HG03521 (cell line): ENCODE measurements at regions not wholly inside any gene's neighbourhood (a gene's known extent, or its start where the extent isn't known, plus 50 kb on each side); places are given as distances from the start of the nearest gene placed in this dataset.

Experiments used
- ATAC-seq: cut with Tn5 transposase; IDR thresholded peaks from one replicate; pipeline ENCODE4 v1.9.1; 2021; ENCODE audit warnings: mild to moderate bottlenecking, moderate library complexity; ENCODE audit not compliant: unreplicated experiment

DNA sequence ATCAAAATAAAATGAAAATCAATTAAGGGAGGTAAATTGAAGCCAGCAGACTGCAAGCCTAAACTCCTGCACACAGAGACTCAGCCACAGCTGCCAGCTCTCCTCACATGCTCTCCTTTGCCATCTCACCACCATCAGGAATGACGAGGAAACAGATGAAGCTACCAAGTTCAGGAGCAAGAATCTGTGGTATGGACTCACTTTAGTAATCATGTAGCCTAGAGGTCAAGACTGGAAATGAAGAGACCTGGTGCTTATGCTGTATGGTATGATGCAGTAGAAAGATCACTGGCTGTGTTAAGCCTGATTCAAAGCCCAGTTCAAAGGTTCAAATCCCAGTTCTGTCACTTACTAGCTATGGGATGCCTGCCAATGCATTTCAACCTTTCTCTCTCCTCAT, 78.9 kb upstream of the CAMK1G start:
- no peak for ATAC-seq

DNA sequence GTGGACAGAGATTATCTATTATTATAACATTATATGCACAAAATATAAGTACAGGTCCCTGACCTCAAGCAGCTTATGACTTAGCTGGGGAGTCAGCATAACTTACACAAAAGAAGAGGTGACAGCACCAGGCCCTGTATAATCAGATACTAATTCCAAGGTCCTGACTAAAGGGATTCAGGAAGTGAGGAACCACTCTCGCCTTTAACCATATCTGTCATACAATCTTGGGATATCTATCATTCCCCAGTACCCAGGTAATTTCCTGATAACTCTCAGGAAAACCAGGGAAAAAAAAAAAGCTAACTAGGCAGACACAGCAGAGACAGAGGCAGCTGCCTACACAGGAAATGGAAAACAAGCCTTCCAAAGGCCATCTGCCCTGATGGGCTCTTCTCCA, 78.5 kb upstream of the CAMK1G start:
- ATAC-seq = no peak

DNA sequence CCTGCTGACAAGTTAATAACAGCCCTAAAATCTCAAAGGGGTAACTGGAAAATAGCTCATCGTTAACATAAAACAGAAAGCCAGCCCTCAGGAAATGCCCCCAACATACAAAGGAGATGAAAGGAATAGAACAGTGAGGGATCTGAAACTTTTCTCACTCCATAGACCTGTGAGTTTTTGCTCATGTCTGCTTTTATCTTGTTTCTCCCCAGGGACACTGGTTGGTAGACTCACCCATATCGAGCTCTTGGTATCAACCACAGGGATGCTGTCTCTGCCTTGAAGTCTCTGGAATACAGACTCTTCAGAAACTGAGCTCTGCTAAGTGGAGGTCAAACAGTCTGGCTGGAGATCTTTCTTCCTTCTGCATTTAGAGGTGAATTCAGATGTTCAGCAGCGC, 77.4 kb upstream of the CAMK1G start:
- ATAC-seq = no peak

DNA sequence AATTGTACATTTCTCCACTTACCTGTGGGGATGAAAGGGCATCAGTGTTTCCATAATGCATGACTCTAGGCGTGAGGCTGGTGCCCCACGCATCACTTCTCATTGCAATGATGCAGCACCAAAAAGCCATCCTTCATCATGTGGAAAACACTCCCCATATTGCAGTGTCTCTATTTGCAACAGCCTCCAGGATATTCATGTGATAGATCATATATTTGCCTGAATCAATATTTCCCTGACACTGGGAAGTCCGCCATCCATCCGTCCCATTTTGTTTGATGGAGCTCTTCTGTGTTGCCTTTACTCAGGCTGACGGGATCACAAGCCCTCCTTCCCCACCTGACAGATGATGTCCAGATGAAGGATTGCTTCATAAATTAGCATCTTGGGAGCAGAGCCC, 74.5 kb upstream of the CAMK1G start:
- ATAC-seq = no peak

DNA sequence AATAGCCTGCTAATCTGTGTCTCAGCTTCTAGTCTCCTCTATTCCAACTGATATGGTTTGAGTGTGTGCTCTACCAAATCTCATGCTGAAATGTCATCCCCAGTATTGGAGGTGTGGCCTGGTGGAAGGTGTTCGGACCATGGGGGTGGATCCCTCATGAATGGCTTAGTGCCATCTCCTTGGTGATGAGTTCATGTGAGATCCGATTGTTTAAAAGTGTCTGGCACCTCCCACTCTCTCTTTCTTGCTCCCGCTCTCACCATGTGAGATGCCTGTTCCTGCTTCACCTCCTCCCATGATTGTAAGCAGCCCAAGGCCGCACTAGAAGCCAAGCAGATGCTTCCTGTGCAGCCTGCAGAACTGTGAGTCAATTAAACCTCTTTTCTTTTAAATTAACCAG, 73.5 kb upstream of the CAMK1G start:
- ATAC-seq = no peak

DNA sequence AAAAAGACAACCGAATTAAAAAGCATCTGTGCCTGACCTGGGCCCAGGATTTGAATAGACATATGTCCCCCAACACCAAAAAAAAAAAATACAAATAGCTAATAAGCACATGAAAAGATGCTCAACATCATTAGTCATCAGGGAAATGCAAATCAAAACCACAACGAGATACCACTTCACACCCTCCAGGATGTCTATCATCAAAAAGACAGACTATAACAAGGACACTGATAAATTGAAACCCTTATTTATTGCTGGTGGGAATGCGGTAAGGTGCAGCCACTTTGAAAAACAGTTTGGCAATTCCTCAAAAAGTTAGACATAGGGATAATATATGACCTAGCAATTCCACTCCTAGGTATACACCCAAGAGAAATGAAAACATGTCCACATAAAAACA, 72.3 kb upstream of the CAMK1G start:
- ATAC-seq = no peak

DNA sequence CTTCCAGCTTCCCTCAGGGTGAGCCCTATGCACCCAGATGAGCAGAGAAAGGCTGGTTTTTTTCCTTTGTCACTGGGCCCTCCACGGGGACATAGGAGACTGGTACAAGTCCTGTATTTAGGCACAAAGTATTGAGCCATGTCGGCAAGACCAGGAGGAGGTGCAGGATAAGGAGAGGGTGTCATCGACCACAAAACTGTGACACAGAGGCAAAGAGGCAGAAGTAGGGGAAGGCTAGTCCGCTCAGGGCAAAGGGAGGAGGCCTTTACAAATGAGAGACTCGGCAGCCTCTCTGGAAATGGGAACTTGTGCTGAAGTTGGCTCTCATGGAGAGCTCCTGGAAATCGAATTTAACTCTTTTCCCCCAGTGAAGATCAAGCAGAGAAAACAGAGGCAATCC, 70.7 kb upstream of the CAMK1G start:
- no peak for ATAC-seq

DNA sequence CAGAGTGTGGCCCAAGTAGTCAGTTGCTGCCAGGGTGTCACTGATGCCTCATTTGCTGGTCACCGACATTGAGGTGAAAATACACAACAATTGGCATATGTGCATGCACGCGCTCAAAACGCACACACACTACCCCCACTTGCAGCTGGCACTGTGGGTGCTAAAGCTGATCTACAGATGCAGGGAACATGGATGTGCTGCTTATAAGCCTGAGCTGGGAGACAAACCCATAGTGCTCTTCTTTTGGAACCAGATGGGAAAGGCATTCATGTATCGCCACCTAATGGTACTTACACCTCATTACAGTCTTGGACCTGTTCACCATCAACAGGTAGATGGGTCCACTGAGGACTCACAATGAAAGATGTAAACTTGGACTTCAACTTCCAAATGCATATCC, 70.3 kb upstream of the CAMK1G start:
- ATAC-seq = no peak

DNA sequence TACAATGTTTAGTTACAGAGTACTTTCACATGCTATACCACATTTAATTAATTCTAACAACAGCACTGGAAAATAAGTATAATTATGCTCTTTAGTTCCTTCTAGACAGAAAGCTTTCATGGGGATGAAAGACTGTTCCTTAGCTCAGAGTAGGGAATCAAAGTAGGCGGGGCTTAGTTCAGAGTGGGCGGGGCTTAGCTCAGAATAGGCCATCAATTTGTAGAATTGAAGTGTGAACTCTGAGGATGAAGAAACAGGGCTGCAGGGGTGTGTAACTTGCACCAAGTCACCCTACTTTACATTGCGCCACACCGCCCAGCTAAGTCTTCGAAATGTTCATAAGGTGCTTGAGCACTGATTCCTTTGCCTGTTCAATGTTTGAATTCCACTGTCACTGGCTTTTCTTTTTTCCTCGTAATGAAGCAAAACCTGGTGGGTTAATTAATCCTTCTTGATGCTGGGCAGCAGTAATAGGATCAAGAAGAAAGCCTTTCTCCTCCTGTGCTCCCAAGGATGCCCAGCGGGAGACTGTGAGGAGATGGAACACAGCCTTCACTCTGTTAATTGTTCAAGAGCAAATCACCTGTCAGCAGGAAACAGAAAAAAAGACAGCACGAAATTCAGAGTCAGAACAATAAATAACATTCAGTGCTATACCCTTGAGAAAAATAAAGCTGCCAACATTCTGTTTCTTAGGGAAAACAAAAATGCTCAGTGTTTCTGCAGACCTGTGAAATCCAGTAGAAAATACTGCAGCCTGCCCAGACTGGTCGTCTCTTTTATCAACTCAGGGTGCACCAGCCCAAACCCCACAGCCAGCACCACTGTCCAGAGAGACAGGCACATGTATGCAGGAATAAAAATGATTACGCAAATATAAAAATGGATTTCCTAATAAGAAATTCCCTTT, 66.5 kb upstream of the CAMK1G start:
- ATAC-seq = no peak

DNA sequence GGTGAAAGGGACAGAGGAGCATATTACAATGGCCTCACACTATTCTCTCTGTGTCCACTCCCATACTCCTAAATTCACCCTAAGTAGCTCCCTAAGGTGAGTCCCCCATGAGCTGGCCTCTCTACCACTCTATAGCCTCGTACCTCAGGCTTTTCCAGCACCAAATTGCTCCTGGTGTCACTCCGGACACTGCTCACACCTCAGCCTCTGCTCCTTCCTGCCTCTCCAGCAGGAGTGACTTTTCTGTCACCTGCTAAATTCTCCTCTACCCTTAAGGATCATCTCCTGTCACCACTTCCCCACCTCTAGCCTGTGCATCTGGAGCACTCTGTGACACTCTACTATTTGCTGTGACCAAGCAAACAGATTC, 65.8 kb upstream of the CAMK1G start:
- ATAC-seq = no peak

DNA sequence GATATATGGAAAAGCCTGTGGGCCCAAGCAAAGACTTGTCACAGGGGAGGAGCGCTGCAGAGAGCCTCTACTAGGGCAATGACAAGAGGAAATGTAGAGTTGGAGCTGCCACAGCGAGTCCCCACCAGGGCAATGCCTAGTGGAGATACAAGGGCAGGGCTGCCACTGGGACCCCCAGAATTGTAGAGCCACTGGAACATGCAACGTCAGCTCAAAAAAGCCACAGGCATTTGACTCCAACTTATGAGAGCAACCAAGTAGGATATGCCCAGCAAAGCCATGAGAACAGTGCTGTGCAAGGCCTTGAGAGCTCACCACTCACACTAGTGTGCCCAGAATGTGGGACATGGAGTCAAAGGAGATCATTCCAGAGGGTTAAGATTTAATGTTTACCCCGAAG, 63.7 kb upstream of the CAMK1G start:
- ATAC-seq = no peak

DNA sequence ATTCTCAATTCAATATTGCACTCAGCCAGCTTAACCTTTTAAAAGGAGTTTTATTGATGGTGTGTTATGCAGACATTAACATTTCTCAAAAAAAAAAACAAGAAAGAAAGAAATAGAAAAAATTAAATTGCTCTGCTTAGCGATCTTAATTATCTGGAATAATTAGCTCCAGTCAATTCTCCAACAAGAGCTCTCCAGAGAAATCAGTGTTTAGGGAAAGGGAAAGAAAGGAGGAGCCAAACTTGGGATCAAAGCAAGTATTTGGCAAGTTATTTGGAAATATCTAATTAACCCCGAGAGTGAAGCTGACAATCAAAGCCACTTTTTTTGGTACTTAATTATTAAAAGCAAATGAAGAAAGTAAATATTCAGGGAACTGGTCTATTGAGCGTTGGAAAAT, 60.7 kb upstream of the CAMK1G start:
- ATAC-seq = no peak

DNA sequence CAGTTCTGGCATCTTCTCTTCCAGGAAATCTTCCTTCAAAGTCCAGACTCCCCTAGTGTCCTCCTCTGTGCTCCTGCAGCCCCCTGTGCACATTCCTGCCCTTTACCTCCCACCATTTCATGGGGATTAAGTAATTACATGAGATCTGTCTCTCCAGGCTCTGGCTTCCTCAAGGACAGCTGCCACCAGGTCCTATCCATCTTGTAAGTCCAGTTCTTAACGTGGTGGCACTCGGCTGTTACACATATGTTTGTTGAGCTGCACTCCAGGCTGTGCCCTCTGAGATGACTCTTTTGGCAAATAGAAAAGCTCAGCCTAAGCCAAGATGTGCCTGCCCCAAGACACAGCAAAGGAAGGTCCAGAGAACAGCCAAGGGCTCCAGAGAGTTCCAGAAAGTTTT, 57.4 kb upstream of the CAMK1G start:
- ATAC-seq = no peak

DNA sequence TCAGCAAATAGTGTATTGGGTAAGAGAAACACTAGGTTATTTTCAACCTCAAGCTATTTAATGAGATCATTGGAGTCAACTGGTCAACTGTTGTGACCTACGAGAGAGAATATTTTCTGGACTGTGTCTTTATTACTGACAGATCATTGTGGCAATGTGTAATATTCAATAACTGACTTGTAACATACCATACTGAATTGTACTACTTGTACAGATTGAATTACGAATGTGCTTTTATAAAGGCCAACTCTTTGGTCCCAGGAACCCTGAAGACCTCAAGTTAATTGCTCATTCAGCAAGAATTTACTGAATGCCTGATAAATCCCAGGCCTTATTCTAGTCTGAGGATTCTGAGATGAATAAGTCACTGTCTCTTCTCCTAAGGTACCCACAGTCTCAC, 56.1 kb upstream of the CAMK1G start:
- ATAC-seq = no peak

DNA sequence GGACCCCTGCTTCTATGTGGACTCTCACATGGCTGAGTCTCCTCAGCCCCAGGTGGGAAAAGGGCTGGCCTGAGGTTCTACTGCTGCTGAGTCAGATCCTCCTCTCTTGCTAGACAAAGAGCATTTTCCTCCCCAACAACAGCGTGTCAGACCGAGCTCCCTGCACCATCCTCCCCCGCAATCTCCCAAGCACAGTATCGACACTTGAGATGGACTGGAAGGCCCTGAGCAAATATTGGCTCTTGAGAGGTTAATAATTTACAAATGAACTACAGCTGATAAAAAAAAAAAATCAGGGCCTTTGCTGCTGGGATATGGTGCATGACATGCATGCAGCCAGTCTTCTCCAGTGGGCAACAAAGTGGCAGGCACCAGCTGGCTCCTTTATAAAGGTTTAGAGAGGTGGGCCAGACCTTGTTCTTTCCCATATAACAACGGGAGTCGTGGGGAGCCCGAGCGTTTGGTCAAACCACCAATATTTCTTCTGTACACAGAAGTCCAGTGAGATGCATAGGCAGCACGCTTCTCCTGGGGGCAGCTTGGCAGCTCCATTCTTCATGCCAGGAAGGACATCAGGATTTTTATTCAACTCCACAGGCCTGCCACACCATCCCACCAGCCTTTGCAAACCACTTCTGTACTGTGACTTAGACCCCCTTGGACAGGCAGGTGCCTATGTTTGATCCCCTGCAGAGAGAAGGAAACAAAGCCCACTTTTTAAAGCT, 55.4 kb upstream of the CAMK1G start:
- ATAC-seq = no peak

DNA sequence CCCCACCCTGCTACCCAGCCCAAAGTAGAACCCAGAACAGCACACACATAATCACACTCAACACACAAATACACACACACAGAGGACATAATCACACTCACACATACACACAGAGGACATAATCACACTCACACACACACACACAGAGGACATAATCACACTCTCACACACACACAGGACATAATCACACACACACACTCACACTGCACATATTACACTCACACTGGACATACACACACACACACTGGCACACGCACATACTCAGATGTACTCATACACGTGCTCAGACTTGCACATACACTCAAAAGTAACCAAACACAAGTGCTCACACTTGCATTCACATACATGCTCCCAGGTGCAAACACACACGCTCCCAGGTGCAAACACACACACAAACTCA, 54.3 kb upstream of the CAMK1G start:
- no peak for ATAC-seq

DNA sequence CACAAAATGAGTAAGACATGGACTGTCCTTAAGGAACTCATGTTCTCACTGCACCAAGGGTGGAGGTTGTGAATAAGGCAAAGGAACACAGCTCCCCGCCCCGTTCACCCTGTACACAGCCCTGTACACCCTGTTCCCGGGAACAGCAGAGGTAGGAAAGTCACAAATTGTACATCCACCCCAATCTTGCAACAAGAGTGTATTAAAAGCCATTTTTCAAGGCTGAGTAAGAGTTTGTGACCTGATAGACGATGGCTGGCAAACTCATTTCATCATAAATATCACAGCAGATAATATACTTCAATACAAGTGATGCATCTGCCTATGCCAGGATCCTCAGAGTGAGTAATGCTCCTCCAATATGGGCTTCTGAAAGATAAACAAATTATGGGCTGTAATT, 52.5 kb upstream of the CAMK1G start:
- ATAC-seq = no peak

DNA sequence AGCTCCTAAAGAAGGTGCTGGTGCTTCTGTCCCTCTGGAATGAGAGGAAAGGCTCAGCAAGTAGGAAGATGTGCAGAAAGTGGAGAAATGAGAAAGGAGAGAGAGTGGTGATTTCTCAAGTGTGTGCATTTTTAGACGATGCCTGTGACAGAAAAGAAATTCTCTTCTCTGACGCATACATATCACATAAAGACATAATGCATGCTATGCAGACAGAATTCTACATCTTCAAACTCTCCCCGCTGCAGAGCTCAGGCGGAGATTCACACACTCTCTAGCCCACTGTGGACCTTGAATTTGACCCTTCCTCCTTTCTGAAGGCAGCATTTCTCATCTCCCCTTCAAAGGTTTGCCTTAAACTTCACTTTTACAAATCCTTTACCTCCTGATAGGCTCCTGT, 52.0 kb upstream of the CAMK1G start:
- ATAC-seq = no peak
